Thoracic aorta (tissue), 2 donors: ENCODE measurements at regions not wholly inside any gene's neighbourhood (a gene's known extent, or its start where the extent isn't known, plus 50 kb on each side); places are given as distances from the start of the nearest gene placed in this dataset.

Experiments used
- ATAC-seq: fragments of 150-250 bp; one replicate; pipeline ENCODE4 v1.8.0; 2017; ENCODE audit warnings: low read depth; ENCODE audit not compliant: insufficient number of reproducible peaks, low FRiP score
- DNase-seq: peaks from one replicate; pipeline ENCODE4 v3.0.0-alpha.2; 2020; ENCODE audit warnings: low spot score
- H3K27ac ChIP-seq, 2 donors: fragments of 200-600 bp; sonication (generic); 1 replicate in 1 of 2; 2 replicates in 1 of 2; pipeline ENCODE4 v1.5.1; 2016; ENCODE audit warnings: mild to moderate bottlenecking in 2 of 2, moderate library complexity in 2 of 2
- H3K27me3 ChIP-seq: fragments of 200-600 bp; sonication (generic); replicated peaks from 2 replicates; pipeline ENCODE4 v1.6.0; 2016; ENCODE audit warnings: mild to moderate bottlenecking; ENCODE audit not compliant: insufficient read depth
- H3K36me3 ChIP-seq: fragments of 200-600 bp; sonication (generic); one replicate; pipeline ENCODE4 v1.5.1; 2016
- H3K4me1 ChIP-seq, 2 donors: fragments of 200-600 bp; sonication (generic); 1 replicate in 1 of 2; 2 replicates in 1 of 2; pipeline versions ENCODE4 v1.5.1 to v1.6.0; 2016; ENCODE audit warnings: low read depth in 2 of 2, mild to moderate bottlenecking in 1 of 2; ENCODE audit not compliant: control insufficient read depth in 1 of 2
- H3K4me3 ChIP-seq: fragments of 200-600 bp; sonication (generic); 2 replicates; pipeline ENCODE4 v1.5.1; 2016; ENCODE audit warnings: mild to moderate bottlenecking
- H3K9me3 ChIP-seq: fragments of 200-600 bp; sonication (generic); 2 replicates; pipeline ENCODE4 v1.5.1; 2016
- TF ChIP-seq, protein P1 (sequence below): fragments of 200-600 bp; sonication (generic); IDR thresholded peaks from one replicate; pipeline ENCODE4 v1.5.1; 2019; ENCODE audit warnings: antibody characterized with exemption

DNA sequence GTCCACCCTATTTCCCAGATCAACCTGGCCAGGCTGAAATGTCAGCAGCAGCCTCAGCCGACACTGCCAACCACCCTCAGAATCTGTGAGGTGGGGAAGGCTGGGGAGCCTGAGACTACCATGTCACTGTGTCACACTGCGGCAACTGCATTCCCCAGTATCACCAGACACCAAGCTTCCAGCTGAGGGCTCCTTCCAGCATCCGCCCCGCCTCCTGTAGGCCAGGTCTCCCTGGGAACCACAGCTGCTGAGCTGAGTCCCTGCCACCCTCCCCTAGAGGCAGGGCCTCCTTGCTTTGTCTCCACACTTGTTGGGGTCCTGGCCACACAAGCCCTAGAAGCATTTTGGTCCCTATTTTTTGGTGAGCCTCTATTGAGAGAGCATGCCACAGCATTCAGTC, 115.7 kb downstream of the UNC5CL start:
- H3K27me3 ChIP-seq = no peaks in the 10 kb centered on the region
- no peaks in the 10 kb centered on the region for H3K9me3 ChIP-seq
- H3K36me3 ChIP-seq = no peaks in the 10 kb centered on the region
- no peaks in the 10 kb centered on the region for H3K4me1 ChIP-seq
- H3K4me3 ChIP-seq = no peak overlapping the region
- DNase-seq = no peak
- H3K27ac ChIP-seq = no peak overlapping the region
- no peak for ATAC-seq
- TF ChIP-seq, protein P1, sequence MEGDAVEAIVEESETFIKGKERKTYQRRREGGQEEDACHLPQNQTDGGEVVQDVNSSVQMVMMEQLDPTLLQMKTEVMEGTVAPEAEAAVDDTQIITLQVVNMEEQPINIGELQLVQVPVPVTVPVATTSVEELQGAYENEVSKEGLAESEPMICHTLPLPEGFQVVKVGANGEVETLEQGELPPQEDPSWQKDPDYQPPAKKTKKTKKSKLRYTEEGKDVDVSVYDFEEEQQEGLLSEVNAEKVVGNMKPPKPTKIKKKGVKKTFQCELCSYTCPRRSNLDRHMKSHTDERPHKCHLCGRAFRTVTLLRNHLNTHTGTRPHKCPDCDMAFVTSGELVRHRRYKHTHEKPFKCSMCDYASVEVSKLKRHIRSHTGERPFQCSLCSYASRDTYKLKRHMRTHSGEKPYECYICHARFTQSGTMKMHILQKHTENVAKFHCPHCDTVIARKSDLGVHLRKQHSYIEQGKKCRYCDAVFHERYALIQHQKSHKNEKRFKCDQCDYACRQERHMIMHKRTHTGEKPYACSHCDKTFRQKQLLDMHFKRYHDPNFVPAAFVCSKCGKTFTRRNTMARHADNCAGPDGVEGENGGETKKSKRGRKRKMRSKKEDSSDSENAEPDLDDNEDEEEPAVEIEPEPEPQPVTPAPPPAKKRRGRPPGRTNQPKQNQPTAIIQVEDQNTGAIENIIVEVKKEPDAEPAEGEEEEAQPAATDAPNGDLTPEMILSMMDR = no peak

DNA sequence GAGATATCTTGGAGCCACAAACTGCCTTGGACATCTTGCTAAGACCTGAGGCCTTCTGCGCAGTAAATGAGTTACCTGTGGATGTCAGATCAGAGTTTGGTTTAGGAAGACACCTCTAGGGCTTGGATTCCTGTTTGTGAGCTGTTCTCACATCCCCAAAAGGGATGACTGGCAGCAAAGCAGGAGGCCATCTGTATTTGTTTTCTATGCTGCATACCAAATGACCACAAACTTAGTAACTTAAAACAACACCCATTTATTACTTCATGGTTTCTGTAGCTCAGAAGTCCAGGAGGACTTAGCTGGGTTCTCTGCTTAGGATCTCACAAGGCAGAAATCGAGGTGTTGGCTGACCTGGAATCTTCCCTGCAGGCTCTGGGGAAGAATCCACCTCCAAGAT, 116.7 kb downstream of the UNC5CL start:
- H3K36me3 ChIP-seq = no peaks in the 10 kb centered on the region
- H3K9me3 ChIP-seq = no peaks in the 10 kb centered on the region
- no peaks in the 10 kb centered on the region for H3K27me3 ChIP-seq
- no peak for DNase-seq
- no peaks in the 10 kb centered on the region for H3K4me1 ChIP-seq
- no peak overlapping the region for H3K27ac ChIP-seq
- ATAC-seq = no peak
- TF ChIP-seq, protein P1 = no peak
- no peak overlapping the region for H3K4me3 ChIP-seq

DNA sequence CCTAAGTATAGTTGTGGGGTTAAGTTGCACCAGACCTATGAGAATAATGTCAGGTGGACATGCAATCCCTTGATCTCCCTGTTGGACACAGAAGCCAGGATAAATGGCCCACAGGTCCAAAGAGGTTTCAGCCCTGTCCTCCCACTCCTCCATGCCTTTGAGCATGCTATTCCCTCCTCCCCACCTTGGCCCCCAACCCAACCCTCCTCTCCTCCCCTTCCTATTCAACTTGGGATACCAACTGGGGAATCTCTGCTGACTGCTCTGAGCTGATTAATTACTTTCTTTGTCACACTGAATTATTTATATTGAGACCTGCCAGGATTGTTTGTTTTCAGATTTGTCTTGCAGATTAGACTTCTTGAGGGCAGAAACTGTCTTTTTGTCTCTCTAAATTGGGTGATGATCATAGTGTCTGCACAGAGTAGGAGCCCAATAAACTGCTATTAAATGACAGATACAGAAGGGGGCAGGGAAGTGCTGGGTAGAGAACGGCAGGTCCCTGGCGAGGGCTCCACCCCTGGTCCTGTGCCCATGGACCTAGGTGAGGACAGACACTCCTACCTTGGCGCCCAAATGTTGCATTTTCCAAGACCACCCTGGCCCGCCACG, 120.9 kb downstream of the UNC5CL start:
- ATAC-seq (no peak), DNase-seq (no peak)
- no peaks in the 10 kb centered on the region for H3K27me3 ChIP-seq
- no peak overlapping the region for H3K27ac ChIP-seq
- H3K4me3 ChIP-seq = no peak overlapping the region
- H3K36me3 ChIP-seq = no peaks in the 10 kb centered on the region
- H3K9me3 ChIP-seq = no peaks in the 10 kb centered on the region
- TF ChIP-seq, protein P1 = no peak
- H3K4me1 ChIP-seq = no peaks in the 10 kb centered on the region

DNA sequence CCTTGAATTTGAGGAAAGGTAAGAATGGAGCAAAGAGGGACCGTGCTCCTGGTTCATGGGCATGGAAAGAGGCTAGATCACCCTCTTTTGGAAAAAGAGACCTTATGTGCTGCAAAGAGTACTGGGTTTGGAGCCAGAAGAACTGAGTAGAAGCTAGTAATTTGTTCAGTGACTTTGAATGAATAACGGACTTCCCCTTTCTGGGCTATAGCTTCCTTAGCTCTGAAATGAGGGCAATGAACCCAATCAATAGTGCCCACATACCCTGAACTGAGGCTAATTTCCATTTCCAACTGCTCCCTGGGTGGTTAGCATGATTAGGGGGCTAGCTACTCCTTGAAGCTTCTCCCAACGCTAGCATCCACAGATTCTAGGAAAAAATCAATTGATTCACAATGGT, 121.4 kb downstream of the UNC5CL start:
- no peaks in the 10 kb centered on the region for H3K4me1 ChIP-seq
- H3K9me3 ChIP-seq = no peaks in the 10 kb centered on the region
- no peaks in the 10 kb centered on the region for H3K36me3 ChIP-seq
- DNase-seq (no peak), ATAC-seq (no peak)
- TF ChIP-seq, protein P1 = no peak
- no peak overlapping the region for H3K4me3 ChIP-seq
- H3K27me3 ChIP-seq = no peaks in the 10 kb centered on the region
- H3K27ac ChIP-seq = no peak overlapping the region

DNA sequence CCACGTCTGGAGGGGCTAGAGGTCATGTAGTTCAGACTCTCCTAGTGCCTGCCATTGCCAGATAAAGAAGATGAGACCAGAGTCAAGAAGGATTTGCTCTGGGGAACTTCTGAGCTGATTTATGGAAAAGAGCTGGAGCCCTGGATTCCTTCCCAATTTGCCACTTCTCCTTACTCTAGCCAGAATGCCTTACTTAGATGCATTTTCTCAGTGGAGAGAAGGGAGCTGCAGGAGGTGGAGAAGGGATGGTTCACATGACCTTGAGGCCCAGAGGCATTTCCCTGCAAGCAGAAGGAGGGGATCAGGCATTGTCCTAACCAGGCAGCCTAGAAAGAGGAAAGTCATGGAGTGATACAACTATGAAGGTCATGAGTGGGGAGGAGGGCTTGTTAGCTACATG, 122.2 kb downstream of the UNC5CL start:
- Histone ChIP-seq H3K27ac (no peak overlapping the region), H3K9me3 (no peaks in the 10 kb centered on the region), H3K4me3 (no peak overlapping the region), H3K36me3 (no peaks in the 10 kb centered on the region), H3K27me3 (no peaks in the 10 kb centered on the region), H3K4me1 (peaks cover 0 to 5% of the 10 kb centered on the region in 2 donors)
- no peak for ATAC-seq
- TF ChIP-seq, protein P1 = no peak
- no peak for DNase-seq
